IPS DF 19.7 (cell line): ENCODE measurements at regions not wholly inside any gene's neighbourhood (a gene's known extent, or its start where the extent isn't known, plus 50 kb on each side); places are given as distances from the start of the nearest gene placed in this dataset.

Experiments
- DNase-seq: peaks from one replicate; pipeline ENCODE4 v3.0.0-alpha.2; 2013; ENCODE audit warnings: low read depth, low spot score

- DNase-seq, result no peak
Observed at GRCh38 chr15:95845862-95846515, 484.5 kb upstream of the NR2F2 start.

- DNase-seq, result no peak
Observed at GRCh38 chr15:95848126-95848525, 482.4 kb upstream of the NR2F2 start.

GRCh38 chr15:95850837-95851236, 479.7 kb upstream of the NR2F2 start:
- DNase-seq, result no peak

GRCh38 chr15:95853350-95853749, 477.1 kb upstream of the NR2F2 start:
- no peak for DNase-seq

GRCh38 chr15:95857124-95857757, 473.3 kb upstream of the NR2F2 start:
- no peak for DNase-seq

GRCh38 chr15:95857758-95858157, 472.7 kb upstream of the NR2F2 start:
- no peak for DNase-seq

- DNase-seq, result no peak
Observed at GRCh38 chr15:95860406-95860805, 470.1 kb upstream of the NR2F2 start.

- DNase-seq, result no peak
Observed at GRCh38 chr15:95864467-95864886, 466.0 kb upstream of the NR2F2 start.

GRCh38 chr15:95865330-95865739, 465.2 kb upstream of the NR2F2 start:
- DNase-seq, result no peak

GRCh38 chr15:95866711-95867440, 463.6 kb upstream of the NR2F2 start:
- no peak for DNase-seq

GRCh38 chr15:95868450-95868849, 462.1 kb upstream of the NR2F2 start:
- no peak for DNase-seq

GRCh38 chr15:95868970-95869369, 461.5 kb upstream of the NR2F2 start:
- no peak for DNase-seq

GRCh38 chr15:95869920-95870319, 460.6 kb upstream of the NR2F2 start:
- DNase-seq, result no peak

- no peak for DNase-seq
Observed at GRCh38 chr15:95872366-95872771, 458.1 kb upstream of the NR2F2 start.

- DNase-seq, result no peak
Observed at GRCh38 chr15:95874637-95875036, 455.9 kb upstream of the NR2F2 start.

GRCh38 chr15:95875121-95875643, 455.3 kb upstream of the NR2F2 start:
- DNase-seq, result no peak

- no peak for DNase-seq
Observed at GRCh38 chr15:95880031-95880570, 450.4 kb upstream of the NR2F2 start.

GRCh38 chr15:95880630-95881029, 449.9 kb upstream of the NR2F2 start:
- no peak for DNase-seq

GRCh38 chr15:95883064-95883463, 447.4 kb upstream of the NR2F2 start:
- no peak for DNase-seq

- no peak for DNase-seq
Observed at GRCh38 chr15:95884276-95884675, 446.2 kb upstream of the NR2F2 start.

- no peak for DNase-seq
Observed at GRCh38 chr15:95887666-95888390, 442.7 kb upstream of the NR2F2 start.

- DNase-seq, result no peak
Observed at GRCh38 chr15:95888762-95889161, 441.7 kb upstream of the NR2F2 start.
